Endodermal cell (in vitro differentiated cells): ENCODE measurements at regions not wholly inside any gene's neighbourhood (a gene's known extent, or its start where the extent isn't known, plus 50 kb on each side); places are given as distances from the start of the nearest gene placed in this dataset.
A peak's percentile ranks its signal among the peaks of the same experiment; 100 is the strongest.
"Not testable (repeated sequence)": the region's sequence is repeated elsewhere in the genome, so short reads cannot be mapped to it uniquely, and the experiment has no call there.

Experiments
- DNase-seq: peaks from one replicate; pipeline ENCODE4 v3.0.0-alpha.2; 2017
- H3K27ac ChIP-seq: 2 replicates; pipeline ENCODE4 v1.5.1; 2013; ENCODE audit warnings: mild to moderate bottlenecking, low read depth, low read length, moderate library complexity
- H3K27me3 ChIP-seq: 2 replicates; pipeline ENCODE4 v1.6.1; 2013; ENCODE audit warnings: mild to moderate bottlenecking, low read length, moderate library complexity; ENCODE audit not compliant: insufficient read depth, control insufficient read depth, poor library complexity, severe bottlenecking
- H3K36me3 ChIP-seq: 2 replicates; pipeline ENCODE4 v1.7.0; 2013; ENCODE audit warnings: mild to moderate bottlenecking, low read length, moderate library complexity; ENCODE audit not compliant: control insufficient read depth, insufficient read depth
- H3K4me1 ChIP-seq: one replicate; pipeline ENCODE4 v1.7.0; 2013; ENCODE audit warnings: low read length; ENCODE audit not compliant: control insufficient read depth, insufficient read depth
- H3K4me3 ChIP-seq: 2 replicates; pipeline ENCODE4 v1.5.1; 2013; ENCODE audit warnings: mild to moderate bottlenecking, low read length, moderate library complexity
- H3K9ac ChIP-seq: 2 replicates; pipeline ENCODE4 v1.6.1; 2013; ENCODE audit warnings: mild to moderate bottlenecking, low read length, moderate library complexity; ENCODE audit not compliant: poor library complexity, severe bottlenecking; ENCODE audit errors: extremely low read depth
- H3K9me3 ChIP-seq: 2 replicates; pipeline ENCODE4 v1.6.1; 2013; ENCODE audit warnings: mild to moderate bottlenecking, low read length, moderate library complexity; ENCODE audit not compliant: control insufficient read depth
- H3K27ac Mint-ChIP-seq: 2 replicates; pipeline ENCODE4 v1.8.0; 2020; ENCODE audit warnings: mixed read lengths
- H3K27me3 Mint-ChIP-seq: 2 replicates; pipeline ENCODE4 v1.8.0; 2021; ENCODE audit warnings: mild to moderate bottlenecking, mixed read lengths; ENCODE audit not compliant: insufficient read depth
- H3K36me3 Mint-ChIP-seq: 2 replicates; pipeline ENCODE4 v1.8.0; 2020; ENCODE audit warnings: low read depth, mixed read lengths
- H3K4me1 Mint-ChIP-seq: 2 replicates; pipeline ENCODE4 v1.8.0; 2020; ENCODE audit warnings: mixed read lengths
- H3K4me3 Mint-ChIP-seq: 2 replicates; pipeline ENCODE4 v1.8.0; 2020; ENCODE audit warnings: mild to moderate bottlenecking, moderate library complexity, mixed read lengths
- H3K9me3 Mint-ChIP-seq: 2 replicates; pipeline ENCODE4 v1.8.0; 2020; ENCODE audit warnings: mild to moderate bottlenecking, mixed read lengths
- WGBS, 2 experiments: methylation state at CpG; one replicate each; pipeline versions ENCODE4 v1.1.5 to v1.1.7; 2013; ENCODE audit warnings: missing lambda C conversion rate in 2 of 2, mixed read lengths in 1 of 2; ENCODE audit not compliant: insufficient coverage in 1 of 2, insufficient read length in 1 of 2; 5-methylcytosine and 5-hydroxymethylcytosine counted together

- H3K27ac Mint-ChIP-seq = peak overlapping the region; percentile 4
Measured at GRCh38 chrX:89539150-89539549, 382.6 kb upstream of the TGIF2LX start.

GRCh38 chrX:89557146-89557545 lies 364.6 kb upstream of the TGIF2LX start:
- 95% methylated on average over 3 of the region's 3 CpGs; no CpG with 5 or more reads in 1 of the 2 experiments for WGBS, 2 experiments
- not testable (repeated sequence) for H3K9ac ChIP-seq, H3K36me3 Mint-ChIP-seq, H3K4me1 Mint-ChIP-seq, H3K9me3 ChIP-seq, H3K4me3 ChIP-seq, H3K4me3 Mint-ChIP-seq, H3K9me3 Mint-ChIP-seq, H3K27ac Mint-ChIP-seq, DNase-seq, H3K27ac ChIP-seq, H3K27me3 Mint-ChIP-seq, H3K4me1 ChIP-seq, H3K36me3 ChIP-seq, H3K27me3 ChIP-seq

More at GRCh38 chrX:89539150-89539549, 382.6 kb upstream of the TGIF2LX start:
- DNase-seq = peak; percentile 37
- 97% methylated on average over 3 of the region's 5 CpGs; no CpG with 5 or more reads in 1 of the 2 experiments for WGBS, 2 experiments
- H3K27ac ChIP-seq, H3K9ac ChIP-seq, H3K4me3 Mint-ChIP-seq, H3K36me3 ChIP-seq, H3K9me3 ChIP-seq, H3K27me3 ChIP-seq, H3K9me3 Mint-ChIP-seq, H3K4me1 Mint-ChIP-seq, H3K4me1 ChIP-seq, H3K36me3 Mint-ChIP-seq, H3K4me3 ChIP-seq, H3K27me3 Mint-ChIP-seq: not testable (repeated sequence)

GRCh38 chrX:89562079-89562478 lies 359.6 kb upstream of the TGIF2LX start:
- H3K9me3 ChIP-seq, H3K4me3 ChIP-seq, H3K4me3 Mint-ChIP-seq, H3K36me3 ChIP-seq, H3K27ac Mint-ChIP-seq, H3K4me1 ChIP-seq, H3K36me3 Mint-ChIP-seq, H3K27me3 ChIP-seq, H3K27me3 Mint-ChIP-seq, H3K4me1 Mint-ChIP-seq, H3K9ac ChIP-seq, H3K27ac ChIP-seq, DNase-seq: not testable (repeated sequence)
- WGBS, 2 experiments = no CpG with 5 or more reads among the region's 4 CpGs
- peaks cover 16% of the 10 kb centered on the region for H3K9me3 Mint-ChIP-seq

GRCh38 chrX:89563107-89563506 lies 358.6 kb upstream of the TGIF2LX start:
- not testable (repeated sequence) for H3K9ac ChIP-seq, H3K4me1 ChIP-seq, H3K27ac ChIP-seq, H3K4me3 Mint-ChIP-seq, H3K9me3 ChIP-seq, H3K4me3 ChIP-seq, H3K36me3 Mint-ChIP-seq, H3K36me3 ChIP-seq, H3K27ac Mint-ChIP-seq, H3K27me3 Mint-ChIP-seq, H3K4me1 Mint-ChIP-seq, DNase-seq, H3K27me3 ChIP-seq
- H3K9me3 Mint-ChIP-seq = peaks cover 16% of the 10 kb centered on the region
- WGBS, 2 experiments = 100% methylated on average over 5 of the region's 6 CpGs; no CpG with 5 or more reads in 1 of the 2 experiments

GRCh38 chrX:89567787-89568186 lies 353.9 kb upstream of the TGIF2LX start:
- not testable (repeated sequence) for H3K4me1 ChIP-seq, H3K27me3 Mint-ChIP-seq, H3K36me3 Mint-ChIP-seq, H3K4me3 ChIP-seq, DNase-seq, H3K9me3 ChIP-seq, H3K36me3 ChIP-seq, H3K27ac Mint-ChIP-seq, H3K27me3 ChIP-seq, H3K27ac ChIP-seq, H3K4me1 Mint-ChIP-seq, H3K4me3 Mint-ChIP-seq, H3K9ac ChIP-seq
- peaks cover 13% of the 10 kb centered on the region for H3K9me3 Mint-ChIP-seq
